Spleen (tissue), 11 donors: ENCODE measurements at regions not wholly inside any gene's neighbourhood (a gene's known extent, or its start where the extent isn't known, plus 50 kb on each side); places are given as distances from the start of the nearest gene placed in this dataset.

ENCODE experiments used
- DNase-seq: peaks from one replicate; pipeline ENCODE4 v3.0.0-alpha.2; 2020
- H3K27ac ChIP-seq, 8 donors: fragments of 200-600 bp; sonication (generic) in 7 of 8; 1 replicate in 4 of 8; 2 replicates in 4 of 8; pipeline versions ENCODE4 v1.5.0 to v1.8.0; 2016 to 2021; ENCODE audit warnings: inconsistent platforms in 4 of 8, mild to moderate bottlenecking in 4 of 8, moderate library complexity in 1 of 8
- H3K27me3 ChIP-seq, 7 donors: fragments of 200-600 bp; sonication (generic) in 6 of 7; replicated peaks in 1 of 7; 1 replicate in 4 of 7; 2 replicates in 3 of 7; pipeline versions ENCODE4 v1.5.0 to v1.8.0; 2016 to 2021; ENCODE audit warnings: inconsistent platforms in 3 of 7, mild to moderate bottlenecking in 1 of 7
- H3K36me3 ChIP-seq, 6 donors: fragments of 200-600 bp; sonication (generic) in 5 of 6; 1 replicate in 4 of 6; 2 replicates in 2 of 6; pipeline versions ENCODE4 v1.5.0 to v1.8.0; 2016 to 2021; ENCODE audit warnings: inconsistent platforms in 2 of 6
- H3K4me1 ChIP-seq, 6 donors: fragments of 200-600 bp; sonication (generic) in 5 of 6; 1 replicate in 3 of 6; 2 replicates in 3 of 6; pipeline versions ENCODE4 v1.5.0 to v1.8.0; 2016 to 2021; ENCODE audit warnings: inconsistent platforms in 3 of 6
- H3K4me3 ChIP-seq, 8 donors: fragments of 200-600 bp; sonication (generic) in 7 of 8; 1 replicate in 4 of 8; 2 replicates in 4 of 8; pipeline versions ENCODE4 v1.5.0 to v1.8.0; 2016 to 2021; ENCODE audit warnings: inconsistent platforms in 4 of 8, mild to moderate bottlenecking in 4 of 8, moderate library complexity in 2 of 8
- H3K9me3 ChIP-seq, 8 donors: fragments of 200-600 bp; sonication (generic) in 7 of 8; 1 replicate in 4 of 8; 2 replicates in 4 of 8; pipeline versions ENCODE4 v1.5.0 to v1.8.0; 2016 to 2021; ENCODE audit warnings: inconsistent platforms in 4 of 8
- POLR2A ChIP-seq, 3 donors: fragments of 450-650 bp; IDR thresholded peaks; one replicate each; pipeline ENCODE4 v1.5.1; 2017; ENCODE audit warnings: antibody characterized with exemption in 3 of 3, mild to moderate bottlenecking in 1 of 3
- POLR2AphosphoS5 ChIP-seq, 3 donors: sonication (generic); formaldehyde crosslinking; IDR thresholded peaks; one replicate each; pipeline ENCODE4 v1.5.1; 2017; ENCODE audit warnings: antibody characterized with exemption in 3 of 3
- whole genome bisulfite sequencing, 5 donors: extraction: QIAGEN DNeasy Blood & Tissue Kit in 3 of 5; methylation state at CpG; one replicate each; pipeline versions ENCODE4 v1.1.5 to v1.1.7; 2013 to 2018; 5-methylcytosine and 5-hydroxymethylcytosine counted together
- intact Hi-C: fragments of 100-400 bp; cut with DNase I; formaldehyde crosslinking; loops from one replicate; pipeline ENCODE4 v1.15.0; 2023; ENCODE audit warnings: low total_unique reads
- TF ChIP-seq, protein P1 (sequence below), 11 experiments: fragments of 200-600 bp in 7 of 11; fragments of 450-650 bp in 4 of 11; sonication (generic) in 4 of 11; IDR thresholded peaks in 8 of 11; conservative IDR thresholded peaks in 3 of 11; 1 replicate in 7 of 11; 2 replicates in 4 of 11; pipeline versions ENCODE4 v1.4.0 to v1.8.0; 2016 to 2021; ENCODE audit warnings: antibody characterized with exemption in 11 of 11, inconsistent platforms in 4 of 11, mild to moderate bottlenecking in 1 of 11
- donor health status: healthy with polysubstance abuse.
- donor health status: DM: no; HTN: no; CAD: no; lungs with moderate emphysema.
- donor health status: DM: no; HTN: no; CAD: no.
- donor health status: Bipolar disorder and iron deficiency.
- donor health status: healthy.
- donor health status: DM: no; HTN: no; CAD: no.
- donor health status: DM: yes; HTN: yes; CAD: no.

DNA sequence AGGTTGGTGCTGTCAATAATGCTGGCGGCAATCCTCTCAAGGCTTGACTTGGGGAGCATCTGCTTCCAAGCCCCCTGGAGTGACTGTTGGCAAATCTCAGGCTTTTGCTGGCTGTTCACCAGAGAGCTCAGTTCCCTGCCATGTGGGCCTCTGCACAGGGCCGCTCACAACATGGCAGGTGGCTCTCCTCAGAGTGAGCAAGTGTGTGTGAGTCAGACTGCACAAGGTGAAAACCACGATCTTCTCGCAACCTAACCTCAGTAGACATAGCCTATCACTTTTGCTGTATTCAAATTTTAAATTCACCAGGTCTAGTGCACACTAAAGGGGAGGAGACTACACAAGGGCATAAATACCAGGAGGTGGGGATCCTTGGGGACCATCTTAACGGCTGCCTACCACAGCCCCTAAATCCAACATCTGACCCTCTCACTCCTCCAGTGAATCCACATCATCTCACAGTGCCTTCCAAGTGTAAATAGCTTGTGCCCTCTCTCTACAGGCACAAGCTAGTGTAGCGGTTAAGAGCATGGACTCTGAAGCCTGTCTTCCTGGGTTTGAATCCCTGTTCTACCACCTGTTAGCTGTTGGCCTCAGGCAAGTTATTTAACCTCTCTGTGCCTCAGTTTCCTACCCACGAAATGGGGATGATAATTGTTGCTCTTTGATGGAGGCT, 187.7 kb upstream of the CXCR4 start:
- H3K4me3 ChIP-seq = no peak overlapping the region
- H3K27me3 ChIP-seq = peaks cover 0 to 3% (median 0%) of the 10 kb centered on the region in 7 donors
- DNase-seq = no peak
- peaks cover 0 to 7% (median 0%) of the 10 kb centered on the region in 6 donors for H3K4me1 ChIP-seq
- no peak for TF ChIP-seq POLR2AphosphoS5 (IDR thresholded peaks at IDR 0.05)
- no peak for TF ChIP-seq POLR2A (IDR thresholded peaks at IDR 0.05)
- TF ChIP-seq, protein P1, sequence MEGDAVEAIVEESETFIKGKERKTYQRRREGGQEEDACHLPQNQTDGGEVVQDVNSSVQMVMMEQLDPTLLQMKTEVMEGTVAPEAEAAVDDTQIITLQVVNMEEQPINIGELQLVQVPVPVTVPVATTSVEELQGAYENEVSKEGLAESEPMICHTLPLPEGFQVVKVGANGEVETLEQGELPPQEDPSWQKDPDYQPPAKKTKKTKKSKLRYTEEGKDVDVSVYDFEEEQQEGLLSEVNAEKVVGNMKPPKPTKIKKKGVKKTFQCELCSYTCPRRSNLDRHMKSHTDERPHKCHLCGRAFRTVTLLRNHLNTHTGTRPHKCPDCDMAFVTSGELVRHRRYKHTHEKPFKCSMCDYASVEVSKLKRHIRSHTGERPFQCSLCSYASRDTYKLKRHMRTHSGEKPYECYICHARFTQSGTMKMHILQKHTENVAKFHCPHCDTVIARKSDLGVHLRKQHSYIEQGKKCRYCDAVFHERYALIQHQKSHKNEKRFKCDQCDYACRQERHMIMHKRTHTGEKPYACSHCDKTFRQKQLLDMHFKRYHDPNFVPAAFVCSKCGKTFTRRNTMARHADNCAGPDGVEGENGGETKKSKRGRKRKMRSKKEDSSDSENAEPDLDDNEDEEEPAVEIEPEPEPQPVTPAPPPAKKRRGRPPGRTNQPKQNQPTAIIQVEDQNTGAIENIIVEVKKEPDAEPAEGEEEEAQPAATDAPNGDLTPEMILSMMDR (IDR thresholded peaks at IDR 0.05 in 8 of 11, conservative IDR thresholded peaks at IDR 0.05 in 3 of 11) = no peak
- H3K36me3 ChIP-seq = no peaks in the 10 kb centered on the region
- H3K9me3 ChIP-seq = no peaks in the 10 kb centered on the region
- intact Hi-C loops = no loop called here
- WGBS, 5 donors = 77 to 85% (median 78%) methylated on average over 7 of the region's 7 CpGs
- no peak overlapping the region for H3K27ac ChIP-seq

DNA sequence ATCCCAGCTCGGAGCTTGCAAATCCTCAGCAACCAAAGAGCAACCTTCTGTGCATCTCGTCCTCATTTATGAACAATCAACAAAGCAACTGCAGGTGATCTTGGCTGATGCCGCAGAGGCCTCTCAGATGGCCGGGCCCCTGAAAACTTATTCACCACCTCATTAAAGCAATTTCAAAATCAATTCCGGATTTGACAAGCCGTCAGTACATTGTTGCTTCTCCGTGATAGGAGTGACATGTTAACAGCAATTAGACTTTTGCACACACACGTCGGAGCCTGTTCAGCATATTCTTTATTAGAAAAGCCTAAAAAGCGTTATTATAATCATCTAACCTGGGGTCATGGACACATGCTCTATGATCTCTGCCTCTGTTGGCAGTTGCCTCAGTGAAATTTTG, 183.1 kb upstream of the CXCR4 start:
- Histone ChIP-seq H3K27ac (no peak overlapping the region), H3K36me3 (no peaks in the 10 kb centered on the region), H3K9me3 (no peaks in the 10 kb centered on the region), H3K27me3 (no peaks in the 10 kb centered on the region), H3K4me3 (no peak overlapping the region), H3K4me1 (peaks cover 0 to 7% (median 0%) of the 10 kb centered on the region in 6 donors)
- no peak for DNase-seq
- 87 to 95% (median 92%) methylated on average over 10 of the region's 10 CpGs for WGBS, 5 donors
- intact Hi-C loops = no loop called here
- TF ChIP-seq POLR2A (IDR thresholded peaks at IDR 0.05) = no peak
- TF ChIP-seq POLR2AphosphoS5 (IDR thresholded peaks at IDR 0.05) = no peak
- TF ChIP-seq, protein P1 (IDR thresholded peaks at IDR 0.05 in 8 of 11, conservative IDR thresholded peaks at IDR 0.05 in 3 of 11) = no peak

DNA sequence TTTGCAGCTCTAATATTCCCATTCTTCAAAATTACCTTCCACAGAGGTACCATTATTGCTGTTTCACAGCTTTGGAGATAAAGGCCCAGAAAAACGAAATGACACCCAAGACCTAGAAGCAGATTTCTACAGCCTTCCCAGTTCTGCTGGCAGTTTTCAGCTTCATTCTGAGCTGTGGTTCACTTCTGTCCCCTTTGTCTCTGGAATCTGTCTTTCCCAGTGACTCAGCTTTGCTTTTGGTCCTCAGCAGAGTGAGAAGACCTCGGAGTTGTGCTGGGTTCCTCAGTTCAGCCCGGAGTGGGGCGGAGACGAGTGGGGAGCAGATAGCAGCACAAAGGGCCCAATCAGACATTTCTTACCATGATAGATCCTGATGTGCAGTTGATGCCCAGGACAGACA, 180.7 kb upstream of the CXCR4 start:
- 92 to 97% (median 95%) methylated on average over 5 of the region's 5 CpGs for WGBS, 5 donors
- Histone ChIP-seq H3K4me1 (no peaks in the 10 kb centered on the region), H3K9me3 (no peaks in the 10 kb centered on the region), H3K27me3 (no peaks in the 10 kb centered on the region), H3K27ac (no peak overlapping the region), H3K36me3 (no peaks in the 10 kb centered on the region), H3K4me3 (no peak overlapping the region)
- intact Hi-C loops = no loop called here
- DNase-seq = no peak
- TF ChIP-seq POLR2AphosphoS5 (IDR thresholded peaks at IDR 0.05) (no peak), POLR2A (IDR thresholded peaks at IDR 0.05) (no peak)
- TF ChIP-seq, protein P1 (IDR thresholded peaks at IDR 0.05 in 8 of 11, conservative IDR thresholded peaks at IDR 0.05 in 3 of 11) = no peak

DNA sequence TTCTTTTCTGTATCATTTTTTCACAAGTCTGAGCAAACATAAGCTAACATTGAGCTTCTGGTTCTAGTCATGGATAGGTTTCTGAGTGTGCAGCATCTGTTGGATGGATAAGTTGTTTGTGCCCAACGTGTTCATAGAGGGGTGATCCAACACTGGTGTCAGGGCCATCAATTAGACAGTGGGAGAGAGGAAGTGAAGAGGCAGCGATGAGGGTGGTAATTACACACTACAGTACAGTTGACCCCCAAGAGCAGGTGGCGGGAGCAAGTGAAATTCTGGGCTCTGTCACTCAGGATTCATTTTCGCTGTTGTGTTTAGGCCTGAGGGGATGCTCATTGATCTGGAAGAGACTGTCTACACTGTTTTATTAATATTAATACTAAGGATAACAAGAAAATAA, 180.0 kb upstream of the CXCR4 start:
- H3K36me3 ChIP-seq = no peaks in the 10 kb centered on the region
- H3K4me1 ChIP-seq = no peaks in the 10 kb centered on the region
- WGBS, 5 donors = 77 to 92% (median 90%) methylated on average over 4 of the region's 4 CpGs
- no peaks in the 10 kb centered on the region for H3K27me3 ChIP-seq
- H3K27ac ChIP-seq = no peak overlapping the region
- intact Hi-C loops = no loop called here
- H3K9me3 ChIP-seq = no peaks in the 10 kb centered on the region
- no peak for DNase-seq
- no peak overlapping the region for H3K4me3 ChIP-seq
- TF ChIP-seq POLR2AphosphoS5 (IDR thresholded peaks at IDR 0.05) (no peak), POLR2A (IDR thresholded peaks at IDR 0.05) (no peak)
- TF ChIP-seq, protein P1 (IDR thresholded peaks at IDR 0.05 in 8 of 11, conservative IDR thresholded peaks at IDR 0.05 in 3 of 11) = no peak
